DOHH2 (cell line): ENCODE measurements at regions not wholly inside any gene's neighbourhood (a gene's known extent, or its start where the extent isn't known, plus 50 kb on each side); places are given as distances from the start of the nearest gene placed in this dataset.

ENCODE experiments used
- H3F3A ChIP-seq: fragments of 200-600 bp; sonication (generic), shearing (Covaris generic); 2 replicates; pipeline ENCODE4 v1.6.0; 2016; ENCODE audit warnings: antibody characterized with exemption, mild to moderate bottlenecking; ENCODE audit not compliant: control insufficient read depth, insufficient read depth
- H3K27ac ChIP-seq: fragments of 200-600 bp; sonication (generic); 2 replicates; pipeline ENCODE4 v1.5.1; 2014; ENCODE audit warnings: low read depth, mild to moderate bottlenecking, low read length, moderate library complexity
- H3K27me3 ChIP-seq: fragments of 200-600 bp; sonication (generic); 2 replicates; pipeline ENCODE4 v1.6.1; 2014; ENCODE audit warnings: mild to moderate bottlenecking, low read length, mixed read lengths; ENCODE audit not compliant: control insufficient read depth
- H3K36me3 ChIP-seq: fragments of 200-600 bp; sonication (generic); 2 replicates; pipeline ENCODE4 v1.6.1; 2014; ENCODE audit warnings: mild to moderate bottlenecking, low read length, moderate library complexity, mixed read lengths; ENCODE audit not compliant: control insufficient read depth
- H3K4me1 ChIP-seq: fragments of 200-600 bp; sonication (generic); 2 replicates; pipeline ENCODE4 v1.6.1; 2014; ENCODE audit warnings: mild to moderate bottlenecking, low read length, mixed read lengths; ENCODE audit not compliant: control insufficient read depth
- H3K4me2 ChIP-seq: fragments of 200-600 bp; sonication (generic); 2 replicates; pipeline ENCODE4 v1.6.0; 2014; ENCODE audit warnings: mild to moderate bottlenecking, low read length, moderate library complexity
- H3K4me3 ChIP-seq: fragments of 200-600 bp; sonication (generic); 2 replicates; pipeline ENCODE4 v1.5.1; 2014; ENCODE audit warnings: mild to moderate bottlenecking, low read length, mixed read lengths
- H3K79me2 ChIP-seq: fragments of 200-600 bp; sonication (generic); 2 replicates; pipeline ENCODE4 v1.6.1; 2014; ENCODE audit warnings: mild to moderate bottlenecking, low read length, mixed read lengths; ENCODE audit not compliant: control insufficient read depth
- H3K9me2 ChIP-seq: fragments of 200-600 bp; sonication (generic); replicated peaks from 2 replicates; pipeline ENCODE4 v1.6.1; 2014; ENCODE audit warnings: mild to moderate bottlenecking, low read length, mixed read lengths; ENCODE audit not compliant: control insufficient read depth
- H3K9me3 ChIP-seq: fragments of 200-600 bp; sonication (generic); 2 replicates; pipeline ENCODE4 v1.6.1; 2014; ENCODE audit warnings: antibody characterized with exemption, low read length, mixed read lengths; ENCODE audit not compliant: control insufficient read depth, insufficient read depth
- H4K20me1 ChIP-seq: fragments of 200-600 bp; sonication (generic); 2 replicates; pipeline ENCODE4 v1.6.0; 2014; ENCODE audit warnings: low read depth, mild to moderate bottlenecking, antibody characterized with exemption, low read length, moderate library complexity; ENCODE audit not compliant: control insufficient read depth, insufficient read depth
- CTCF ChIP-seq: fragments of 200-600 bp; sonication (generic); IDR thresholded peaks from one replicate; pipeline ENCODE4 v1.5.1; 2014; ENCODE audit warnings: antibody characterized with exemption, mild to moderate bottlenecking, low read depth, low read length; ENCODE audit not compliant: poor library complexity, severe bottlenecking
- EZH2phosphoT487 ChIP-seq: fragments of 200-600 bp; sonication (generic); IDR thresholded peaks from 2 replicates; pipeline ENCODE4 v1.6.1; 2017; ENCODE audit warnings: borderline replicate concordance, mild to moderate bottlenecking, antibody characterized with exemption, low read length, moderate library complexity, mixed read lengths

GRCh38 chr3:59632760-59633573 lies 583.1 kb upstream of the CFAP20DC start:
- Histone ChIP-seq H3K9me2 (no peaks in the 10 kb centered on the region), H3K4me3 (no peak overlapping the region), H3K79me2 (no peaks in the 10 kb centered on the region), H3K27ac (no peak overlapping the region), H3K9me3 (no peaks in the 10 kb centered on the region), H3K27me3 (no peaks in the 10 kb centered on the region), H3K4me2 (no peak overlapping the region), H3F3A (no peaks in the 10 kb centered on the region), H3K4me1 (no peaks in the 10 kb centered on the region), H4K20me1 (no peaks in the 10 kb centered on the region), H3K36me3 (no peaks in the 10 kb centered on the region)
- TF ChIP-seq EZH2phosphoT487, result no peak

DNA sequence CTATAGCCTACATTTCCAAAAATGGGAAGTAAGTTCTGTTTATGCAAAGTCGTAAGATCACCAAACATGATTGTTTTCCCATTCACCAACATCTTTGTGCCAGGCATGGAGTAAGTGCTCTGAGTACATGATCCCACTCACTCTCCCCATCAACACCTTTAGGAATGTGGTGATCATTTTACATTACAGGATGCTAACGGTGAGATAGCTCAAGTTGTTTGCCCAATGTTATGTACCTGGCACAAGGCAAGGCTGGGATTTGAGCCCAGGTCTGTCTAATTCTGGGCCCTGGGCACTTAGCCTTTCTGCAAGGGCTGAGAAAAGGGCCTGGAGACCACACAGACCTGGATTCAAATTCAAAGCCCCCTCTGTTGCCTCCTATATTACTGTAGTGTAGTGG lies 581.7 kb upstream of the CFAP20DC start:
- Histone ChIP-seq H3K79me2 (no peaks in the 10 kb centered on the region), H4K20me1 (no peaks in the 10 kb centered on the region), H3K9me2 (no peaks in the 10 kb centered on the region), H3K27me3 (no peaks in the 10 kb centered on the region), H3K4me1 (no peaks in the 10 kb centered on the region), H3K36me3 (no peaks in the 10 kb centered on the region), H3F3A (no peaks in the 10 kb centered on the region), H3K9me3 (no peaks in the 10 kb centered on the region), H3K4me2 (no peak overlapping the region), H3K27ac (no peak overlapping the region), H3K4me3 (no peak overlapping the region)
- TF ChIP-seq CTCF, result no peak
- TF ChIP-seq EZH2phosphoT487, result no peak

- Histone ChIP-seq H4K20me1 (no peaks in the 10 kb centered on the region), H3K9me3 (no peaks in the 10 kb centered on the region), H3K4me2 (no peak overlapping the region), H3K9me2 (no peaks in the 10 kb centered on the region), H3K36me3 (no peaks in the 10 kb centered on the region), H3K4me3 (no peak overlapping the region), H3K27me3 (no peaks in the 10 kb centered on the region), H3K79me2 (no peaks in the 10 kb centered on the region), H3F3A (no peaks in the 10 kb centered on the region), H3K4me1 (no peaks in the 10 kb centered on the region), H3K27ac (no peak overlapping the region)
- TF ChIP-seq CTCF (no peak), EZH2phosphoT487 (no peak)
Observed at GRCh38 chr3:59621037-59621436, 571.2 kb upstream of the CFAP20DC start.

DNA sequence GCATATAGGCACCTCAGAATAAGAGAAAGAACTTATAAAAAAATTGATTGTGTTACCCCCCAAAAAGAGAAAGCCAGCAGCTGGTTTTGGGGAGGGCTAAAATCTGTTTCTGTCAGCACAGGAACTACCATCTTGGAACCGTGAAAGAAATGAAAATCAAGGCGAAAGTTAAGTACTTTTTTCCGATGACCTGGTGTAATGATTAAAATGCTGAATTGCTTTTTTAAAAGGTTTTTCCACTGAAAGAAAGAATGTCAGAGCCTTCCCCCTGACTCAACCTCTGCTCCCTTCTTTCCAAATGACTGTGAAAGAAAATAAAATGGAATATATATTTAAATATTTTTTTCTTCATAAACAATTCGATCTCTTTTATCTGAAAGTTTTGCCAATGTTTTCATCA lies 570.5 kb upstream of the CFAP20DC start:
- TF ChIP-seq EZH2phosphoT487 (no peak), CTCF (no peak)
- Histone ChIP-seq H3F3A (no peaks in the 10 kb centered on the region), H3K4me3 (no peak overlapping the region), H3K27me3 (no peaks in the 10 kb centered on the region), H3K36me3 (no peaks in the 10 kb centered on the region), H4K20me1 (no peaks in the 10 kb centered on the region), H3K9me3 (no peaks in the 10 kb centered on the region), H3K4me1 (no peaks in the 10 kb centered on the region), H3K27ac (no peak overlapping the region), H3K9me2 (no peaks in the 10 kb centered on the region), H3K79me2 (no peaks in the 10 kb centered on the region), H3K4me2 (no peak overlapping the region)
